HUES6 (cell line): ENCODE measurements at regions not wholly inside any gene's neighbourhood (a gene's known extent, or its start where the extent isn't known, plus 50 kb on each side); places are given as distances from the start of the nearest gene placed in this dataset.
"Not testable (repeated sequence)": the region's sequence is repeated elsewhere in the genome, so short reads cannot be mapped to it uniquely, and the experiment has no call there.

ENCODE experiments used
- H3K27ac ChIP-seq: 2 replicates; pipeline ENCODE4 v1.7.0; 2013; ENCODE audit warnings: low read depth, mild to moderate bottlenecking, low read length, inconsistent platforms
- H3K27me3 ChIP-seq: 2 replicates; pipeline ENCODE4 v1.6.1; 2013; ENCODE audit warnings: low read length; ENCODE audit not compliant: control insufficient read depth, insufficient read depth
- H3K36me3 ChIP-seq: 2 replicates; pipeline ENCODE4 v1.6.1; 2013; ENCODE audit warnings: low read length; ENCODE audit not compliant: control insufficient read depth, insufficient read depth
- H3K4me1 ChIP-seq: 2 replicates; pipeline ENCODE4 v1.6.1; 2013; ENCODE audit warnings: low read length; ENCODE audit not compliant: control insufficient read depth, insufficient read depth
- H3K4me3 ChIP-seq: 2 replicates; pipeline ENCODE4 v1.5.1; 2013; ENCODE audit warnings: low read depth, low read length
- H3K9ac ChIP-seq: one replicate; pipeline ENCODE4 v1.6.1; 2013; ENCODE audit warnings: mild to moderate bottlenecking, low read length
- H3K9me3 ChIP-seq: 2 replicates; pipeline ENCODE4 v1.6.1; 2013; ENCODE audit warnings: low read depth, low read length; ENCODE audit not compliant: control insufficient read depth, insufficient read depth

DNA sequence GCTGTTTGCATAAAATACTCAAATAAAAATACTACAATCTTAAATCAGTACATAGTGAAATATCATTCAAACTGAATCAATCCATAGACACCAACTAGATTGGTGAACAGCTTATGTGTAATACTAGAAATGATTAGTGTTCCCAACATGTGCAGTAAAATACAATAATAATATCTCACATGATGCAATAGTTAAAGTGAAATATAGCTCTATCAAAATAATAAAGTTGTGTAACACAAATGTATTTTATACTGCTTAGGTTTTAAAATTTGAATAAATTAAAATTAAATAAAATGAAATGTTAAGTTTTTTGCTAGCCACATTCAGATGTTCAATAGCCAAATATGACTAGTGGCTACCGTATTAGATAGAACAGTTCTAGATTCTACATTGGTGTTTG is 714.1 kb downstream of the ZNF385D start:
- Histone ChIP-seq H3K4me1 (no peaks in the 10 kb centered on the region), H3K27ac (no peak overlapping the region)

DNA sequence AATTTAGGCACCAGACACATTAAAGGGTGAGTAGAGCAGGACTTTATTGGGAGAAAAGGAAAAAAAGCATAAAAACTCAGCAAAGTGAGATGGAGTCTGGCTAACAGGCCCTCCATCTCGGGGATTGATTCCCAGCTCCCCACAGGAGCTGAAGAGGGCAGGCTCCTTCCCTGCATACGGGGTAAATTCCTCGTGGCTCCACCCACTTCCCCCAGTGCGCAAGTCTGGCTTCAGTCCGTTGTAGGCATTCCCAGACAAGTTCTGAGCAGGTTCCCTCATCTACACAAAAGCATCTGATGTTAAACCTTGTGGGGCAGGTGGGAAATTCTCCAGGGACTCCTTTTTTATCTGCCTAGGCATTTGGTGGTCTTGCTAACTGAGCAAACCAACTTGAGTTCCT is 722.6 kb downstream of the ZNF385D start:
- no peak overlapping the region for H3K4me3 ChIP-seq
- no peaks in the 10 kb centered on the region for H3K4me1 ChIP-seq
- H3K36me3 ChIP-seq: no peaks in the 10 kb centered on the region
- no peak overlapping the region for H3K27ac ChIP-seq
- no peaks in the 10 kb centered on the region for H3K27me3 ChIP-seq
- no peak overlapping the region for H3K9ac ChIP-seq
- H3K9me3 ChIP-seq: no peaks in the 10 kb centered on the region

More for the DNA sequence above, 714.1 kb downstream of the ZNF385D start:
- no peaks in the 10 kb centered on the region for H3K9me3 ChIP-seq
- no peak overlapping the region for H3K4me3 ChIP-seq
- no peaks in the 10 kb centered on the region for H3K27me3 ChIP-seq
- no peaks in the 10 kb centered on the region for H3K36me3 ChIP-seq
- no peak overlapping the region for H3K9ac ChIP-seq

DNA sequence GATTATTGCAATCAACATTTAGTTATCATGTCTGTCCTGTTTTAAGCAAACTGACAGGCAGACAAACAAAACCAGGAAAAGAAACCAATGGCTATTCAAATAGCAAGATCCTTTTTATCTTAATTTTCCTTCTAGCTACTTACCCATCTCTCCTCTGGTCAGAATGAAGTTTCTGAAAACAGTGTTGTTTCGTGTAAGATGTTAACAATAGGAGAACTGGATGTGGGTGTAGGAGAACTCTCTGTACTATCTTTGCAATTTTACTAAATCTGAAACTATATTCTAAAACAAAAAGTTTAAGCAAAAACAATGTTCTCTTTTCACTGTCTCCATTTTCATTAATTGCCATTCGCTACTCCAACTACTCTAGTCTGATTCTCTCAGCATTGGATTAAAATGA is 726.4 kb downstream of the ZNF385D start:
- H3K9ac ChIP-seq: no peak overlapping the region

DNA sequence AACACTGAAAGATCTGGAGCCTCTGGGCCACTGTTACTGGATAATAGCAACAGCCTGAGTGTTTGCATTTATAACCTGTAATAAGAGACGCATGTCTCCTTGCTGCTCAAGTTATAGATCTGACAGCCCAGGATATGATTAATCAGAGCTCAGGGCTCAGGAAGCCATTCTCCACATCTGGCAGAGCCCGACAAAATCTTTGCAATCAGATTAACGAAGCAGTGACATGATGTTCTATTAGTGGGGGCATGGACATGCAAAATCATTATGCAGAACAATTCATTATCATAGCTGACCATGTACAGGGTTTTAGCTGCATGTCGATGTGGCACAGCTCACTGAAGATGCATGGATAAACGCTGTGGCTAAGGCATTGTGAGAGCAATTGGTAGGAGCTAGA is 730.3 kb downstream of the ZNF385D start:
- H3K36me3 ChIP-seq: no peaks in the 10 kb centered on the region
- H3K9ac ChIP-seq: no peak overlapping the region
- H3K4me1 ChIP-seq: no peaks in the 10 kb centered on the region
- H3K9me3 ChIP-seq: no peaks in the 10 kb centered on the region
- H3K27ac ChIP-seq: no peak overlapping the region
- no peaks in the 10 kb centered on the region for H3K27me3 ChIP-seq
- H3K4me3 ChIP-seq: no peak overlapping the region

More for the DNA sequence above, 726.4 kb downstream of the ZNF385D start:
- Histone ChIP-seq H3K36me3 (no peaks in the 10 kb centered on the region), H3K27ac (no peak overlapping the region), H3K9me3 (no peaks in the 10 kb centered on the region), H3K4me1 (no peaks in the 10 kb centered on the region), H3K27me3 (no peaks in the 10 kb centered on the region), H3K4me3 (no peak overlapping the region)

- H3K9ac ChIP-seq: no peak overlapping the region
- H3K27ac ChIP-seq: no peak overlapping the region
- H3K9me3 ChIP-seq: no peaks in the 10 kb centered on the region
- H3K36me3 ChIP-seq: no peaks in the 10 kb centered on the region
- H3K4me1 ChIP-seq: no peaks in the 10 kb centered on the region
- no peak overlapping the region for H3K4me3 ChIP-seq
- no peaks in the 10 kb centered on the region for H3K27me3 ChIP-seq
These were observed 731.0 kb downstream of the ZNF385D start for GRCh38 chr3:21020043-21020442.

GRCh38 chr3:21017115-21017852 is 733.7 kb downstream of the ZNF385D start:
- 0 out of 2 replicates have a peak, but pooled peaks cover 4% of the 10 kb centered on the region for H3K9me3 ChIP-seq
- H3K27ac ChIP-seq: no peak overlapping the region
- no peak overlapping the region for H3K9ac ChIP-seq
- no peak overlapping the region for H3K4me3 ChIP-seq
- no peaks in the 10 kb centered on the region for H3K27me3 ChIP-seq
- no peaks in the 10 kb centered on the region for H3K36me3 ChIP-seq
- no peaks in the 10 kb centered on the region for H3K4me1 ChIP-seq

DNA sequence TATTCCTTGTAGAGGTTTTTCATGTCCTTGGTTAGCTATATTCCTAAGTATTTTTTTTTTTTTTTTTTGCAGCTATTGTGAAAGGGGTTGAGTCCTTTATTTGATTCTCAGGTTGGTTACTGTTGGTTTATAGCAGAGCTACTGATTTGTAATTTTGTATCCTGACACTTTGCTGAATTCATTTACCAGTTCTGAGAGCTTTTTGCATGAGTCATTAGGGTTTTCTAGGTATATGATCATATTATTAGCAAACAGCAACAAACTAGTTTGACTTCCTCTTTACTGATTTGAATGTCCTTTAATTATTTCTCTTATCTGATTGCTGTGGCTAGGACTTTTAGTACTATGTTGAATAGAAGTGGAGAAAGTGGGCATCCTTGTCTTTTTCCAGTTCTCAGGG is 737.4 kb downstream of the ZNF385D start:
- Histone ChIP-seq H3K36me3 (no peaks in the 10 kb centered on the region), H3K9ac (no peak overlapping the region), H3K9me3 (0 out of 2 replicates have a peak, but pooled peaks cover 4% of the 10 kb centered on the region), H3K4me3 (no peak overlapping the region), H3K4me1 (no peaks in the 10 kb centered on the region), H3K27me3 (no peaks in the 10 kb centered on the region), H3K27ac (no peak overlapping the region)

- H3K27ac ChIP-seq: no peak overlapping the region
- H3K36me3 ChIP-seq: no peaks in the 10 kb centered on the region
- no peaks in the 10 kb centered on the region for H3K27me3 ChIP-seq
- peaks cover 7% of the 10 kb centered on the region; the same call in 1 of the 2 replicates for H3K4me1 ChIP-seq
- no peak overlapping the region for H3K4me3 ChIP-seq
- H3K9ac ChIP-seq: no peak overlapping the region
- H3K9me3 ChIP-seq: no peaks in the 10 kb centered on the region
These were observed 751.3 kb downstream of the ZNF385D start for GRCh38 chr3:20999661-21000060.

- Histone ChIP-seq H3K36me3 (no peaks in the 10 kb centered on the region), H3K9me3 (no peaks in the 10 kb centered on the region), H3K27me3 (no peaks in the 10 kb centered on the region), H3K27ac (no peak overlapping the region), H3K9ac (no peak overlapping the region), H3K4me3 (no peak overlapping the region), H3K4me1 (peaks cover 17% of the 10 kb centered on the region; the same call in 1 of the 2 replicates)
These were observed 753.8 kb downstream of the ZNF385D start for GRCh38 chr3:20997183-20997582.

- Histone ChIP-seq H3K9me3 (no peaks in the 10 kb centered on the region), H3K4me3 (no peak overlapping the region), H3K9ac (no peak overlapping the region), H3K27ac (no peak overlapping the region), H3K36me3 (no peaks in the 10 kb centered on the region), H3K4me1 (peaks cover 16% of the 10 kb centered on the region), H3K27me3 (no peaks in the 10 kb centered on the region)
These were observed 760.1 kb downstream of the ZNF385D start for GRCh38 chr3:20990896-20991295.

GRCh38 chr3:20989653-20990052 is 761.4 kb downstream of the ZNF385D start:
- peaks cover 16% of the 10 kb centered on the region for H3K4me1 ChIP-seq
- H3K27me3 ChIP-seq, H3K9me3 ChIP-seq, H3K4me3 ChIP-seq, H3K36me3 ChIP-seq, H3K9ac ChIP-seq, H3K27ac ChIP-seq: not testable (repeated sequence)
